Inflammatory macrophage (primary cell): ENCODE measurements at regions not wholly inside any gene's neighbourhood (a gene's known extent, or its start where the extent isn't known, plus 50 kb on each side); places are given as distances from the start of the nearest gene placed in this dataset.
"Not testable (repeated sequence)": the region's sequence is repeated elsewhere in the genome, so short reads cannot be mapped to it uniquely, and the experiment has no call there.

Source experiments
- DNase-seq, 2 donors: peaks; one replicate each; pipeline ENCODE4 v3.0.0-alpha.2; 2020 to 2022

- not testable (repeated sequence) for DNase-seq
Observed at GRCh38 chr20:30669330-30670029, 588.0 kb upstream of the DEFB115 start.

- DNase-seq: not testable (repeated sequence)
Observed at GRCh38 chr20:30671120-30671519, 586.3 kb upstream of the DEFB115 start.

GRCh38 chr20:30675988-30676564, 581.4 kb upstream of the DEFB115 start:
- DNase-seq: not testable (repeated sequence)

- not testable (repeated sequence) for DNase-seq
Observed at GRCh38 chr20:30682236-30682635, 575.2 kb upstream of the DEFB115 start.

GRCh38 chr20:30712861-30713260, 544.6 kb upstream of the DEFB115 start:
- DNase-seq: not testable (repeated sequence)

GRCh38 chr20:30719415-30720199, 537.9 kb upstream of the DEFB115 start:
- DNase-seq: not testable (repeated sequence)

- not testable (repeated sequence) for DNase-seq
Observed at GRCh38 chr20:30723511-30723910, 534.0 kb upstream of the DEFB115 start.

GRCh38 chr20:30723934-30724687, 533.4 kb upstream of the DEFB115 start:
- DNase-seq: not testable (repeated sequence)

- DNase-seq: not testable (repeated sequence)
Observed at GRCh38 chr20:30724688-30725074, 532.8 kb upstream of the DEFB115 start.

- not testable (repeated sequence) for DNase-seq
Observed at GRCh38 chr20:30725188-30725587, 532.3 kb upstream of the DEFB115 start.

GRCh38 chr20:30728271-30728885, 529.1 kb upstream of the DEFB115 start:
- not testable (repeated sequence) for DNase-seq
